ENCODE measurements at regions not wholly inside any gene's neighbourhood (a gene's known extent, or its start where the extent isn't known, plus 50 kb on each side); places are given as distances from the start of the nearest gene placed in this dataset.

- TF ChIP-seq CTCF (tag by site-specific recombination; IDR thresholded peaks at IDR 0.05) (no peak), ZBTB7A (tag by site-specific recombination; IDR thresholded peaks at IDR 0.05; ENCODE audit: low read depth) (no peak), ZNF148 (tag by site-specific recombination; IDR thresholded peaks at IDR 0.05; ENCODE audit: borderline replicate concordance) (no peak), ZNF239 (tag by site-specific recombination; IDR thresholded peaks at IDR 0.05) (no peak), ZNF768 (tag by site-specific recombination; IDR thresholded peaks at IDR 0.05) (no peak), ZNF692 (tag by site-specific recombination; IDR thresholded peaks at IDR 0.05) (no peak), ZNF10 (tag by site-specific recombination; IDR thresholded peaks at IDR 0.05) (no peak), MYNN (tag by site-specific recombination; IDR thresholded peaks at IDR 0.05; ENCODE audit: borderline replicate concordance) (no peak)
These were observed 94.9 kb downstream of the ERCC5 start for GRCh38 chr13:102940770-102941169.

Data from HEK293 (cell line).